ENCODE measurements at regions not wholly inside any gene's neighbourhood (a gene's known extent, or its start where the extent isn't known, plus 50 kb on each side); places are given as distances from the start of the nearest gene placed in this dataset.
A peak's percentile ranks its signal among the peaks of the same experiment; 100 is the strongest.
"Not testable (repeated sequence)": the region's sequence is repeated elsewhere in the genome, so short reads cannot be mapped to it uniquely, and the experiment has no call there.

DNA sequence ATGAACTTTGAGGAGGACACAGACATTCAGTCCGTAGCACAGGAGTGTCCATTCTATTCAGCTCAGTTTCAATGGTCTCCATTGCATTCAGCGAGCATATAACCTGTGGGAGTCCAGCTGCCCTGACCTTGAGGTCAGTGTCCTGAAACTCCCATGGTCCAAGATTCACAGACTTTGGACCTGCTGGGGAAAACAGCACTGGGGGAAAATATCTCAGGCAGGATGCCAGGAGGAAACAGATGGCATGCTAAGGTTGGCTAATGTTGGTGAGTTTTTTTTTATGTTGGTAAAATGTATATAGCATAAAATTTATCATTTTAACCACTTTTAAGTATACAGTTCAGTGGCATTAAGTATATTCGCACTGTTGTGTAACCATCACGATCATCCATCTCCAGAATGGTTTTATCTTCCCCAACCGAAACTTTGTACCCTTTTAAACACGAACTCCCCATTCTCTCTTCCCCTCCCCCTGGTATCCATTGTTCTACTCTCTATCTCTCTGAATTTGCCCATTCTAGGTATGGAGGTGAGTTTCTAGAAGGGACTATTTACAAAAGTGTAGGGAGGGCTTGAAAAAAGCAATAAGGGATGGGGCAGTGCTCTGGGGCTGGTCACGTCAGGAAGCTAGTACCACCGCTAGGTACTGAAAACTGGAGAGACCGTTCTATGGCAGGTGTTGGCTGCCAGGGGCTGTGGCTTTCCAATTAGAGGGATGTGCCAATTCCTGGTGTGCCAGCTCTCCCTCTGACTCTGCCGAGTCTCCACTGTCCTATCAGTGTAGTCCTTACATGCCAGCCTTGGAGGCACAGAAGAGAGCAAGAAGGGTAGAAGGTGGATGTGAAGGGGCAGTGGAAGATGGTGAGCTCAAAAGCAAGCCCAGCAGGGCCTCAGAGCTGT lies 85.3 kb downstream of the FOXD2 start:
- DNase-seq (ENCODE audit: low spot score): no peak

DNA sequence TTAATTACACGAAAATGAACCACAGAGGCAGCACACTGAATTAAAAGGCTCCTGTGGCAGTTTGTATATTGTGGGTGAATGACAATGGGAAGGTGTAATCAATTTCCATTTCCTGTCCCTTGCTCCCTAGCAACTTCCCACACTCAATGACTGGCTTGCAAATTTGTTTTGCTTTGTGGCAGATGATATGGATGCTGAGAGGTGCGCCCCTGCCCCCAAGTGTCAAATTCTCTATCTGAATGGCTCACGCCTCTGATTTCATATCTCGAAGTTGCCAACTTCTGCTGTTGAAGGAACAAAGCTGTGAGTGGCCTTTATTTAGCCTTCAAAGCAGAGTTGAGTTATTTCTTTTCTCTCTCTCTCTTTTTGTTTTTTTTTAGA lies 86.0 kb downstream of the FOXD2 start:
- no peak for DNase-seq (ENCODE audit: low spot score)

DNA sequence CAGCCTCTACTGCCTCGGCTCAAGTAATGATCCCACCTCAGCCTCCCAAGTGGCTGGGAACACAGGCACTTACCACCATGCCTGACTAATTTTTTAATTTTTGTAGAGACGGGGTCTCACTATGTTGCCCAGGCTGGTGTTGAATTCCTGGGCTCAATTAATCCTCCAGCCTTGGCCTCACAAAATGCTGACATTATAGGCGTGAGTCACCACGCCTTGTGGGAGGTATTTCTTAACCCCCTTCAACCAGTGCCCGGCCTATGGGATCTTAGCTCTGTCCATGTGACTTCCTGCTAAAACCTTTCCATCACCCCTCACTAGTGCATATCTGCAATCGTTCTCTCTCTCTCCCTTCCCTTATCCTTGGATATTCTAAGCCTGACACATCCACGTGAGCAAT lies 86.4 kb downstream of the FOXD2 start:
- no peak for DNase-seq (ENCODE audit: low spot score)

DNA sequence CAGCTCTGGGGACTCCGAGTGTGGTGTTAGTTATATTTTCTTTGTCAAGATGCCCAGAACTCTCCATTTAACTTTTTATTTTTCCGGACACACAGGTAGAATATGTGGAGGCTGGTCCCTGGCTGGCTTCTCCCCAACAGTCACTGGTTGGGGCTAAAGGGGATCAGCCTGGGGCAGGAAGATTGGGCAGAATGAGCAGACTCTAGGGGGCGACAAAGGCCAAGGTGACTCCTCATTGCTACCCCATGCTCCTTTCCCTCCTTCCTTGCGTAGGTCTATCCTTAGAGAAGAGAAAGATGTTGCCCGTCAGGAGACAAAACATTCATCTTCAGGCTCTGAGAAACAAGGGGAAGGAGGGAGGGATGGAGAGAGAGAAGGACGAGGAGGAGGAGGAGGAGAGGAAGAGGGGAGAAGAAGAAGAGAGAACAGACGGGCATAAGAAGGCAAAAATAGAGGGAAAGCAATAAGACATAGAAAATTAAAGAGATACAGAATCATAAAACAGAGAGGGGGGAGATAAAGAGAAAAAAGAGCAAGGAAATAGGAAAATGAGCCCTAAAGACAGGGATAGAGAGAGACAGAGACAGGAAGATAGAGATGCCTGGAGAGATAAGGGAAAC lies 89.9 kb downstream of the FOXD2 start:
- DNase-seq (ENCODE audit: low spot score): no peak

GRCh38 chr1:47529520-47530098 lies 91.8 kb downstream of the FOXD2 start:
- DNase-seq (ENCODE audit: low spot score): no peak

GRCh38 chr1:47532921-47533792 lies 95.3 kb downstream of the FOXD2 start:
- peak; percentile 86 for DNase-seq (ENCODE audit: low spot score)

DNA sequence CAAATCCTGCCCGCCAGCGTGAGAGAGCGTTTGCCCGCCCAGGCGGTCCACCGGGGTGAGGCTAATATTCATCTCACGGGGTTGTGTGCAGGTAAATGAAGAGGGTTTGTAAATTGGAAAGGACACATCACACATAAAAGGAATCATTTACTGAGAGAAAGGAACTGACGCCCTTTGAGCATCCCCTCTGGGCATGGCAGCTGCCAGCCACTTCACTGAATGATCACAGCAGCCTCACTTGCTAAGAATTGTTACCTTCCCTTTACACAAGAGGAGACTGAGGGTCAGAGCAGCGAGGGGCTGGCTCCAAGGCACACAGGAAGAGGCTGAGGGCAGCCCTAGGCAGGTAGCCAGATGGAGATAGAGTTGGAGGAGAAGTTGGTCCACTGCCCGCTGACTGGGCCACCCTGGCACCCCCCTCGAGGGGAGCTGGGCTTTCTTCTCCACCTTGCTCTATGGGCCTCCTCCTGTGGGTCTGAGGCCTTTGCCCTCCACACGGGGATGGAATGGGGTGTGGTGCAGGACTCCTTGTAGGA lies 96.0 kb downstream of the FOXD2 start:
- no peak for DNase-seq (ENCODE audit: low spot score)

DNA sequence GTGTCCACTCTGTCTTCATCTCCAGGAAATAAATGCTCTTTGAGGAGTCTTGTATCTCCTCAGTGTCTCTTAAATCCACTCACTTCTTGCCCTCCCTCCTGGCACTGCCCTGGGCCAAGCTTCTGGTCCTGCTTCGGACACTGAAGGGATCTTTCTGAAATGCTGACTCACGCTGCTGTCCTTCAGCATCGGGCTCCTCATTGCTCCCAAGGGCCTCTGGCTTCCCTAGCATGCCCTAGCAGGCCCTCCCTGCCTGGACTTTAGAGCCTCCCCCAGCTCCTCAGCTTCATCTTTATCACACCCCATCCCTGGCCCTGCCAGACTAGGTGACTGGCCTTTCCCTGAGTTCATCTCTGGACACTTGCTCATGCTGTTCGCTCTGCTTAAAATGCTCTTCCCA lies 96.6 kb downstream of the FOXD2 start:
- no peak for DNase-seq (ENCODE audit: low spot score)

GRCh38 chr1:47536646-47537118 lies 98.8 kb downstream of the FOXD2 start:
- no peak for DNase-seq (ENCODE audit: low spot score)

DNA sequence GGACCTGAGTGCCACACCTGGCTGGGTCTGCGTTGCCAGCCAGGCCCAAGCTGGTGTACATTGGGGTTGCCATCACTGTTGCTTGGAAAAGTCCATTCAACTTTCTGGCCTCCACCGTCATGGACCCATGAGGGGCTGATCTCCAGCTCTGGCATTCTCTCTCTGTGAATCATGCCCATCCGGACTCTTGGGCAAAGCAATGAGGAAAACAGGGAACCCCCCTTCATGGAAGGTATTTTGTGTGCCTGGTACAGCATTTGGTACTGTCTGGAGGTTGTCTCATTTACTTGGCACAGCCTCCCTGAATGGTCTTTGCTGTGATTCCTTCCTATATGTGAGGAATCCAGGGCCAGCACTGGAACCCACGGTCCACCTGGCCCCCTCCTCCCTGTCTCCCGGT lies 99.4 kb downstream of the FOXD2 start:
- DNase-seq (ENCODE audit: low spot score): no peak

DNA sequence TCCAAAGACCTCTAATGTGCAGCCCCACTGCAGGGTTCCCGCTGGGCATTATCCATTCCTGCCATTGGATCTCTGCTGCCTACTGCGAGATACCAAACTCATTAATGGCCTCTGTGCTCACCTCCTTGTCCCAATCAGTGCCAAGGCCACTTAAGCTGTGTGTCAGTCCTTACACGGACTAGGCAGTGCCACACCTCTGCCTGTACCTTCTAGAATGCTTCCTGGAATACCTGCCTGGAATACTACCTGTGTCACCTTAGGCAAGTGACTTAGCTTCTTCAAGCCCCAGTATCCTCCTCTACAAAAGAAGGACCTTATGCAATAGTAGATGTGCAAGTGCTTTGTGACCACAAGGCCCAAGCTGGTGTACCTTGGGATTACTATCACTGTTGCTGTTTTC lies 100.1 kb downstream of the FOXD2 start:
- DNase-seq (ENCODE audit: low spot score): no peak

GRCh38 chr1:47538530-47538929 lies 100.7 kb downstream of the FOXD2 start:
- DNase-seq (ENCODE audit: low spot score): not testable (repeated sequence)

- DNase-seq (ENCODE audit: low spot score): not testable (repeated sequence)
Observed at GRCh38 chr1:47541705-47542104, 103.9 kb downstream of the FOXD2 start.

- DNase-seq (ENCODE audit: low spot score): not testable (repeated sequence)
Observed at GRCh38 chr1:47543089-47543488, 105.2 kb downstream of the FOXD2 start.

DNA sequence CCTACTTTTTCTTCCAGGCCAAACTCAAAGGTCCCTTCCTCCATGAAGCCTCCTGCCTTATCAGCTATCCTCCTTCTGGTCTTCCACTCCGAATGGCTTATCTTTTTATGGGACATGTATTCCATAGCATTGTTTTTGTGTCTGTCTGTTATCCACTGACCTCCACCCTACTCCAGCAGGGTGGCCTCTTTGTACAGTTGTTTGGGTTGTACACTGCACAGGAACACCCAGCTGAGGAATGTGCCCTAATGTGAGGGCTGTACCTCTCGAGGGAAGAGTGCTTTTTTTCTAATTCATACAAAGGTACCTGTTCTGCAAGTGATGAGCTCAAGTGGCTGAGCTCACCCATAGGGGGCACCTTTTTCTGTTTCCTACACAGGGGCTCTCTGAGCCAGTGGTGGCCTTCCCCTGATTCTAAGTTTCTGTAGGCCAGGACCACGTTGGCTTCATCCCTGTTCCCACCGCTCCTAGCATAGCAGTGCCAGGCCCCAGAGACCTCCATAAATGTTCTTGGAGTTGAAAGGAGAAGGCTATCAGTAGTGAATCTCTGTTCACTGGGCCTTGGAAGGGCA lies 108.2 kb downstream of the FOXD2 start:
- DNase-seq (ENCODE audit: low spot score): no peak

DNA sequence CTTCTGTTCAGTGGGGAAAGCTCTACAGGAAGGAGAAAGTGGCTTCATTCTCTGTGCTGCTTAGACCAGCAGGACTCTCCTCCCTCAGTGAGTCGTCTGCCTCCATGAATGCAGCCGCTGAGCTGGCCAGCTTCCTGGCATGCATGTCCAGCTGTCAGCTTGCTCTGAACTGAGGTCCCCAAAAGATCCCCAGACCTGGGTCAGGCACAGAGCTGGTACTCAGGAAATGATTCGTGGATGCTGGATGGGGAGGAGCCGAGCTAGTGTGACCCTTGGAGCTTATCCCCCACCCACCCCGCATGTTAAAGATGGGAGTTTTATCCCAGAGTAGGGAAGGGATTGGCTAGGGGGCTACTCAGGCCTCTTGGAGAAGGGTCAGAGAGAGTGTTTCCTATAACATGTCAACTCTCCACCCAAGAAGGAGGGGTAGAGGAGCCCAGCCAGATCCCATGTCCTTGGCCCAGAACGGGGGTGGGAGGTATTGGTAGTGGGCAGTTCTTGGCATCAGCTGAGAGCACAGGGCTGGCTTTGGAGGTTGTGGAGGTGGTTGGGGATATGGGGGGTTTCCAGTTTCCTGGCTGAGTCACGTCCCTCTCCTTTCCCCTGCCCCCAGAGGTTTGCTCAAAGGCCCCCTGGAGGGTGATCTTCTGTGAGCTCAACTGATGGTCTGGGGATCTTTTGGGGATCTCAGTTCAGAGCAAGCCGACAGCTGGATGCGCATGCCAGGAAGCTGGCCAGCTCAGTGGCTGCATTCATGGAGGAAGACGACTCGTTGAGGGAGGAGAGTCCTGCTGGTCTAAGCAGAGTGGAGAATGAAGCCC lies 110.1 kb downstream of the FOXD2 start:
- no peak for DNase-seq (ENCODE audit: low spot score)

DNA sequence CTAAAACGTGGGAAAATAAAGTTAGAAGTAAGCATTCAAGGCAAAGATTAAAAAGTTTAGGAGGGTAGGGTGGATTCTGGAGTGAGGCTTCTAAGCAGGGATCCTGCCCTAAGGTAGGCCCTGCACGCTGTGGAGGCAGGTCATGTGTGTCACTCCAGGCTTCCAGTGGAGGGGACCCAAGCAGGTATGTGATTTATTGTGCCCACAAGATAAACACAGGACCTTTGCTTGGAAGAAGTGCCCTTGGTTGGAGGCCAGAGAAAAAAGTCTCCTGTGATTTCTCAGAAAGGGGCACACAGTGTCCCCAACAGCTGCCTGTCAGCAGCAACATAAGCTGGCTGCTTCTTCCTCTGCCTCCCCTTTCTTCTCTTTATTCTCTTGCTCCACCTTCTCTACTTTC lies 110.8 kb downstream of the FOXD2 start:
- DNase-seq (ENCODE audit: low spot score): no peak

DNA sequence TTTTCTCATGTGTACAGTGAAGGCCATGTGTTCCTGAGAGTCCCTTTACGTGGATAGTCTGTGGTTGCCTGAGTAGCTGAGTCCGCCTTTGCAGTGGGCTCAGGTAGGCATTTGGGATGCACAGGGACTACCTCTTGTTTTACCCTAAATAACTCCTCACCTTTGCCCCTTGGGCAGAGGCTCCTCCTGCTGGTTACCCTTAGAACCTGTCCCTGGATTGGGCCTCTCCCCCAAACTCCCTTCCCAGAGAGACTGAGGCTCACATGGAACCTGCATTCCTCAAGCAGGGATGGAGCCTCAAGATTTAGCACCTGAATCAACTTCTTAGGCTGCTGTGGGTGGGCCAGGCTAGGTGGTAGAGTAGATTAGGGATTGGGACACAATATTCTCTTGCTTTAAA lies 111.7 kb downstream of the FOXD2 start:
- DNase-seq (ENCODE audit: low spot score): no peak

DNA sequence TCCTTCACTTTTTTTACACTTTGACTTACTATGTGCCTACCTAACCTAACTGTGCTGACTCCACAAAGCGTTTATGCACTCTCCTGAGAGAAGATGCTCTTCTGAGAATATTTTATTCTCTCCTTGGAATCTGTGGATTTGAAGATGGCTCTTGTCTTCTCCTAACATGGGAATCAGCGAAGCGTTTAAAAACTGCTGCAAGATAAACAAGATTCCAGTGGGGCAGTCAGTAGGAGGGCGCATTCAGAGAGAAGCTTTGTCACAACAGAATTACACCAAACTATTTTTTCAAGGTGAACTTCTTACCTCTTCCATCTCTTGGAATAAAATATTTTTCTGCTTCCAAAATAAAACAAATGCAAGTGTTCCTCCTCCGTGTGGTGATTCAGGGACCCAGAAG lies 113.1 kb downstream of the FOXD2 start:
- no peak for DNase-seq (ENCODE audit: low spot score)

DNA sequence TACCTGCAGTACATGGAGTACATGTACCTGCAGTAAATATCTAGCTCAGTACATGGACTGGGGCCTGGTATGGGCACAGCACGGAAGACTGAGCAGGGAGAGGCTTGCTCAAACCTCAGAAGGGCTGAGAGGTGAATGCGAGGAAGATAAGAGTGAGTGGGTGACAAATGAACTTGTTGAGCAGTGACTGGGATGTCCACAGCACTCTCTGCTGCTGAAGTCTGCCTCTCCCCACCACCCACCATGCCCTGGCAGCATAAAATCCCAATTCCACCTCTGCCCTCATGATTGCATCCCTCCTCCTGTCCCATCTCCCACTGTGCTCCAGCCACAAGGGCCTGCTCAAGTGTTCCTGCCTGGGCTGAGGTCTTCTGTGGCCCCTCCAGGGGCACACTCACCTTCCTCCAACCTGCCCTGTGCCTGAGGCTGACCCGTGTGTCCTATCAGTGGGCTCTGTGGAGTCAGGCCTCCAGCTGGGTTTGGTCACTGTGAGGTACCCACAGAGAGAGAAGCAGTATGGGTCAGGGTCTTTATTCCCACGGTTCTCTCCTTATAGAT lies 114.2 kb downstream of the FOXD2 start:
- DNase-seq (ENCODE audit: low spot score): no peak

Data from ecto neural progenitor cell (in vitro differentiated cells).